H9 (cell line): ENCODE measurements at regions not wholly inside any gene's neighbourhood (a gene's known extent, or its start where the extent isn't known, plus 50 kb on each side); places are given as distances from the start of the nearest gene placed in this dataset.

Source experiments
- DNase-seq: peaks from one replicate; pipeline ENCODE4 v3.0.0-alpha.2; 2017
- H2AFZ ChIP-seq: one replicate; pipeline ENCODE4 v1.6.1; 2013; ENCODE audit warnings: mild to moderate bottlenecking, low read length, control low read depth, moderate library complexity
- H2AK5ac ChIP-seq: 2 replicates; pipeline ENCODE4 v1.6.1; 2013; ENCODE audit warnings: low read length, control low read depth, mixed read lengths; ENCODE audit not compliant: insufficient read length
- H2BK120ac ChIP-seq: one replicate; pipeline ENCODE4 v1.6.1; 2013; ENCODE audit warnings: low read depth, mild to moderate bottlenecking, low read length, control low read depth, inconsistent platforms; ENCODE audit not compliant: poor library complexity, severe bottlenecking
- H2BK12ac ChIP-seq: 2 replicates; pipeline ENCODE4 v1.6.1; 2013; ENCODE audit warnings: low read length, control low read depth, mixed read lengths, low read depth; ENCODE audit not compliant: insufficient read length
- H2BK15ac ChIP-seq: 2 replicates; pipeline ENCODE4 v1.6.1; 2013; ENCODE audit warnings: low read depth, low read length, control low read depth
- H2BK20ac ChIP-seq: one replicate; pipeline ENCODE4 v1.6.1; 2013; ENCODE audit warnings: low read depth, mild to moderate bottlenecking, low read length, control low read depth, inconsistent platforms; ENCODE audit not compliant: poor library complexity, severe bottlenecking
- H2BK5ac ChIP-seq: 2 replicates; pipeline ENCODE4 v1.6.1; 2013; ENCODE audit warnings: low read length, control low read depth, mixed read lengths; ENCODE audit not compliant: insufficient read length
- H3K14ac ChIP-seq: 2 replicates; pipeline ENCODE4 v1.6.1; 2013; ENCODE audit warnings: low read length, control low read depth; ENCODE audit not compliant: insufficient read depth
- H3K18ac ChIP-seq: 2 replicates; pipeline ENCODE4 v1.6.1; 2013; ENCODE audit warnings: low read depth, mild to moderate bottlenecking, mixed read lengths, low read length, control low read depth; ENCODE audit not compliant: insufficient read length
- H3K23ac ChIP-seq: 2 replicates; pipeline ENCODE4 v1.6.1; 2013; ENCODE audit warnings: low read length, control low read depth, mixed read lengths, low read depth; ENCODE audit not compliant: insufficient read length
- H3K23me2 ChIP-seq: 2 replicates; pipeline ENCODE4 v1.6.1; 2013; ENCODE audit warnings: low read depth, mild to moderate bottlenecking, mixed read lengths, low read length, control low read depth; ENCODE audit not compliant: insufficient read length, poor library complexity, severe bottlenecking
- H3K27ac ChIP-seq: 2 replicates; pipeline ENCODE4 v1.5.1; 2013; ENCODE audit warnings: low read length, control low read depth, mixed read lengths, low read depth; ENCODE audit not compliant: insufficient read length
- H3K27me3 ChIP-seq: 2 replicates; pipeline ENCODE4 v1.6.1; 2013; ENCODE audit warnings: low read length, control low read depth, inconsistent platforms; ENCODE audit not compliant: insufficient read depth
- H3K4ac ChIP-seq: 2 replicates; pipeline ENCODE4 v1.6.1; 2013; ENCODE audit warnings: low read depth, mild to moderate bottlenecking, control low read depth, inconsistent platforms, low read length, moderate library complexity
- H3K4me1 ChIP-seq: 2 replicates; pipeline ENCODE4 v1.6.1; 2013; ENCODE audit warnings: low read length, control low read depth, inconsistent platforms; ENCODE audit not compliant: insufficient read depth
- H3K4me2 ChIP-seq: 2 replicates; pipeline ENCODE4 v1.6.1; 2013; ENCODE audit warnings: low read length, control low read depth, mixed read lengths; ENCODE audit not compliant: insufficient read length, insufficient read depth
- H3K56ac ChIP-seq: 2 replicates; pipeline ENCODE4 v1.6.1; 2013; ENCODE audit warnings: low read depth, mild to moderate bottlenecking, mixed read lengths, low read length, control low read depth; ENCODE audit not compliant: insufficient read length
- H3K79me1 ChIP-seq: 2 replicates; pipeline ENCODE4 v1.6.1; 2013; ENCODE audit warnings: low read depth, mild to moderate bottlenecking, moderate library complexity, low read length, control low read depth, inconsistent platforms; ENCODE audit not compliant: insufficient read depth, poor library complexity, severe bottlenecking
- H3K79me2 ChIP-seq: 2 replicates; pipeline ENCODE4 v1.6.1; 2013; ENCODE audit warnings: low read length, control low read depth, inconsistent platforms; ENCODE audit not compliant: insufficient read depth
- H3K9ac ChIP-seq: 2 replicates; pipeline ENCODE4 v1.6.1; 2013; ENCODE audit warnings: low read length, control low read depth, mixed read lengths; ENCODE audit not compliant: insufficient read length; ENCODE audit errors: extremely low read depth
- H3K9me3 ChIP-seq: one replicate; pipeline ENCODE4 v1.6.1; 2013; ENCODE audit warnings: low read depth, low read length, inconsistent platforms; ENCODE audit not compliant: control insufficient read depth
- H3T11ph ChIP-seq: one replicate; pipeline ENCODE4 v1.6.1; 2013; ENCODE audit warnings: mild to moderate bottlenecking, low read length, control low read depth, inconsistent platforms
- H4K20me1 ChIP-seq: one replicate; pipeline ENCODE4 v1.6.1; 2013; ENCODE audit not compliant: control insufficient read depth, insufficient read length, insufficient read depth
- H4K5ac ChIP-seq: 2 replicates; pipeline ENCODE4 v1.6.1; 2013; ENCODE audit warnings: low read depth, mild to moderate bottlenecking, mixed read lengths, low read length, control low read depth; ENCODE audit not compliant: insufficient read length
- H4K8ac ChIP-seq: replicated peaks from 2 replicates; pipeline ENCODE4 v1.6.1; 2013; ENCODE audit warnings: low read length, control low read depth, mixed read lengths, low read depth; ENCODE audit not compliant: insufficient read length
- H4K91ac ChIP-seq: 2 replicates; pipeline ENCODE4 v1.6.1; 2013; ENCODE audit warnings: low read depth, mild to moderate bottlenecking, moderate library complexity, mixed read lengths, low read length, control low read depth; ENCODE audit not compliant: insufficient read length
- H3K27ac Mint-ChIP-seq, 3 experiments: 2 replicates in 2 of 3; 3 replicates in 1 of 3; pipeline ENCODE4 v1.8.0; 2020 to 2021; ENCODE audit warnings: mixed read lengths in 3 of 3, mild to moderate bottlenecking in 1 of 3, moderate library complexity in 1 of 3
- H3K27me3 Mint-ChIP-seq: 2 replicates; pipeline ENCODE4 v1.8.0; 2021; ENCODE audit warnings: low read depth, mild to moderate bottlenecking, moderate library complexity, mixed read lengths
- H3K36me3 Mint-ChIP-seq, 3 experiments: 2 replicates in 2 of 3; 3 replicates in 1 of 3; pipeline ENCODE4 v1.8.0; 2020 to 2021; ENCODE audit warnings: low read depth in 3 of 3, mixed read lengths in 3 of 3; ENCODE audit not compliant: insufficient read depth in 1 of 3
- H3K4me1 Mint-ChIP-seq, 2 experiments: 2 replicates each; pipeline ENCODE4 v1.8.0; 2020; ENCODE audit warnings: mixed read lengths in 2 of 2
- H3K4me3 Mint-ChIP-seq, 2 experiments: 2 replicates in 1 of 2; 3 replicates in 1 of 2; pipeline ENCODE4 v1.8.0; 2020 to 2021; ENCODE audit warnings: mild to moderate bottlenecking in 2 of 2, mixed read lengths in 2 of 2, moderate library complexity in 1 of 2
- H3K9me3 Mint-ChIP-seq, 2 experiments: 2 replicates in 1 of 2; 3 replicates in 1 of 2; pipeline ENCODE4 v1.8.0; 2020; ENCODE audit warnings: mild to moderate bottlenecking in 2 of 2, mixed read lengths in 2 of 2, moderate library complexity in 1 of 2
- WGBS: extraction: QIAGEN DNeasy Blood & Tissue Kit; methylation state at CpG from one replicate; pipeline ENCODE4 v1.1.7; 2013; ENCODE audit warnings: missing lambda C conversion rate, low lambda C conversion rate, mixed read lengths; ENCODE audit not compliant: insufficient read length; ENCODE audit errors: extremely low coverage; 5-methylcytosine and 5-hydroxymethylcytosine counted together
- TF ChIP-seq, protein P1 (sequence below): fragments of 200-600 bp; sonication (generic); conservative IDR thresholded peaks from 3 replicates; pipeline ENCODE4 v1.8.0; 2021; ENCODE audit warnings: antibody characterized with exemption, mild to moderate bottlenecking

DNA sequence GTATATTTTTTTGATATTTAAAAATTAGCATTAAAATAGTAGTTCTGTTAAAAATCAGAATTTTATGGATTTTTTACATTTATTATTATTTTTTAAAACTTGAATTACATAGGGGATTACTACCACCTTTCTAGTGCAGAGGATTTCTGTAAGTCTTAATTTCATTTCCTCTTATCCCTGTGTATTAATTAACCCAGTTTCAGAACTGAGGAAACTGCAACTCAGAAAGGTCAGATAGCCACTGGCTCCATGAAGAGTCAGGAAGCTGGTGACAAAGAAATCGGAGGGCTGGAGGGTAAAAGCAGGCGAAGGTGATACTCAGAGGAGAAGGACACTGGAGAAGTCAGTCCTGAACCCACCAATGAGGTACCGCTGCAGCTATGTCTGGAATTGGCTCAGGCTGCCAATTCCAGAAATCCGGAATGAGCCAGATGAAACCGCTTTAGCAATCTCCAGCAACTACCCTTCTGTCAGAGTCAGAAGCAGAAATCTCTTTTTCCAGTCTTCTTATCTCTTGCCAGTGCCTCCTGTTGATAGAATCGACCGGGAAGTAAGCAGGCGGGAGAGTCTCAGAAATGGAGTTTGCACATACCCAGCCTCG lies 308.5 kb downstream of the SV2B start:
- WGBS = no CpG with 5 or more reads among the region's 9 CpGs
- H3K56ac ChIP-seq = no peak overlapping the region
- no peak overlapping the region for H3K27ac ChIP-seq
- H3K4me1 Mint-ChIP-seq = peaks cover 3 to 5% of the 10 kb centered on the region in 2 experiments; a peak in 3 of 4 replicates
- H3K4ac ChIP-seq = no peak overlapping the region
- H3K9me3 ChIP-seq = no peaks in the 10 kb centered on the region
- no peak overlapping the region for H3T11ph ChIP-seq
- H3K27me3 Mint-ChIP-seq = no peaks in the 10 kb centered on the region
- DNase-seq = no peak
- no peak overlapping the region for H3K14ac ChIP-seq
- no peak overlapping the region for H2BK15ac ChIP-seq
- no peak overlapping the region for H3K9ac ChIP-seq
- H3K79me1 ChIP-seq = no peaks in the 10 kb centered on the region
- no peak overlapping the region for H2BK12ac ChIP-seq
- no peak overlapping the region for H2BK5ac ChIP-seq
- H2AFZ ChIP-seq = no peak overlapping the region
- no peak overlapping the region for H2BK120ac ChIP-seq
- H3K23ac ChIP-seq = no peak overlapping the region
- no peaks in the 10 kb centered on the region for H3K9me3 Mint-ChIP-seq
- H4K91ac ChIP-seq = no peak overlapping the region
- H3K36me3 Mint-ChIP-seq = no peaks in the 10 kb centered on the region
- H3K27ac Mint-ChIP-seq = no peak overlapping the region; a peak in 1 of 7 replicates
- no peaks in the 10 kb centered on the region for H3K4me1 ChIP-seq
- no peak overlapping the region for H4K8ac ChIP-seq
- H3K79me2 ChIP-seq = no peaks in the 10 kb centered on the region
- H3K27me3 ChIP-seq = no peaks in the 10 kb centered on the region
- TF ChIP-seq, protein P1, sequence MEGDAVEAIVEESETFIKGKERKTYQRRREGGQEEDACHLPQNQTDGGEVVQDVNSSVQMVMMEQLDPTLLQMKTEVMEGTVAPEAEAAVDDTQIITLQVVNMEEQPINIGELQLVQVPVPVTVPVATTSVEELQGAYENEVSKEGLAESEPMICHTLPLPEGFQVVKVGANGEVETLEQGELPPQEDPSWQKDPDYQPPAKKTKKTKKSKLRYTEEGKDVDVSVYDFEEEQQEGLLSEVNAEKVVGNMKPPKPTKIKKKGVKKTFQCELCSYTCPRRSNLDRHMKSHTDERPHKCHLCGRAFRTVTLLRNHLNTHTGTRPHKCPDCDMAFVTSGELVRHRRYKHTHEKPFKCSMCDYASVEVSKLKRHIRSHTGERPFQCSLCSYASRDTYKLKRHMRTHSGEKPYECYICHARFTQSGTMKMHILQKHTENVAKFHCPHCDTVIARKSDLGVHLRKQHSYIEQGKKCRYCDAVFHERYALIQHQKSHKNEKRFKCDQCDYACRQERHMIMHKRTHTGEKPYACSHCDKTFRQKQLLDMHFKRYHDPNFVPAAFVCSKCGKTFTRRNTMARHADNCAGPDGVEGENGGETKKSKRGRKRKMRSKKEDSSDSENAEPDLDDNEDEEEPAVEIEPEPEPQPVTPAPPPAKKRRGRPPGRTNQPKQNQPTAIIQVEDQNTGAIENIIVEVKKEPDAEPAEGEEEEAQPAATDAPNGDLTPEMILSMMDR = no peak
- H3K4me3 Mint-ChIP-seq = no peak overlapping the region
- no peaks in the 10 kb centered on the region for H4K20me1 ChIP-seq
- H4K5ac ChIP-seq = no peak overlapping the region
- H3K23me2 ChIP-seq = no peaks in the 10 kb centered on the region
- no peak overlapping the region for H2BK20ac ChIP-seq
- no peak overlapping the region for H3K18ac ChIP-seq
- H3K4me2 ChIP-seq = no peak overlapping the region
- H2AK5ac ChIP-seq = no peak overlapping the region
